HL-60 (cell line): ENCODE measurements at regions not wholly inside any gene's neighbourhood (a gene's known extent, or its start where the extent isn't known, plus 50 kb on each side); places are given as distances from the start of the nearest gene placed in this dataset.

Source experiments
- GABPA ChIP-seq: IDR thresholded peaks from 2 replicates; pipeline ENCODE4 v1.6.1; 2012; ENCODE audit warnings: low read depth
- POLR2AphosphoS5 ChIP-seq: IDR thresholded peaks from 2 replicates; pipeline ENCODE4 v1.6.1; 2012; ENCODE audit warnings: low read depth
- TF ChIP-seq, protein P1 (sequence below): IDR thresholded peaks from one replicate; pipeline ENCODE4 v1.5.1; 2011; ENCODE audit warnings: low read length, control low read depth, inconsistent platforms; ENCODE audit not compliant: insufficient read depth

GRCh38 chr9:74404620-74405019 lies 92.5 kb upstream of the RORB start:
- TF ChIP-seq, protein P1, sequence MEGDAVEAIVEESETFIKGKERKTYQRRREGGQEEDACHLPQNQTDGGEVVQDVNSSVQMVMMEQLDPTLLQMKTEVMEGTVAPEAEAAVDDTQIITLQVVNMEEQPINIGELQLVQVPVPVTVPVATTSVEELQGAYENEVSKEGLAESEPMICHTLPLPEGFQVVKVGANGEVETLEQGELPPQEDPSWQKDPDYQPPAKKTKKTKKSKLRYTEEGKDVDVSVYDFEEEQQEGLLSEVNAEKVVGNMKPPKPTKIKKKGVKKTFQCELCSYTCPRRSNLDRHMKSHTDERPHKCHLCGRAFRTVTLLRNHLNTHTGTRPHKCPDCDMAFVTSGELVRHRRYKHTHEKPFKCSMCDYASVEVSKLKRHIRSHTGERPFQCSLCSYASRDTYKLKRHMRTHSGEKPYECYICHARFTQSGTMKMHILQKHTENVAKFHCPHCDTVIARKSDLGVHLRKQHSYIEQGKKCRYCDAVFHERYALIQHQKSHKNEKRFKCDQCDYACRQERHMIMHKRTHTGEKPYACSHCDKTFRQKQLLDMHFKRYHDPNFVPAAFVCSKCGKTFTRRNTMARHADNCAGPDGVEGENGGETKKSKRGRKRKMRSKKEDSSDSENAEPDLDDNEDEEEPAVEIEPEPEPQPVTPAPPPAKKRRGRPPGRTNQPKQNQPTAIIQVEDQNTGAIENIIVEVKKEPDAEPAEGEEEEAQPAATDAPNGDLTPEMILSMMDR = no peak
- no peak for TF ChIP-seq POLR2AphosphoS5
- no peak for TF ChIP-seq GABPA
